GM21619 (cell line): ENCODE measurements at regions not wholly inside any gene's neighbourhood (a gene's known extent, or its start where the extent isn't known, plus 50 kb on each side); places are given as distances from the start of the nearest gene placed in this dataset.
A peak's percentile ranks its signal among the peaks of the same experiment; 100 is the strongest.

Experiments used
- ATAC-seq: cut with Tn5 transposase; IDR thresholded peaks from one replicate; pipeline ENCODE4 v1.9.1; 2021; ENCODE audit not compliant: unreplicated experiment

DNA sequence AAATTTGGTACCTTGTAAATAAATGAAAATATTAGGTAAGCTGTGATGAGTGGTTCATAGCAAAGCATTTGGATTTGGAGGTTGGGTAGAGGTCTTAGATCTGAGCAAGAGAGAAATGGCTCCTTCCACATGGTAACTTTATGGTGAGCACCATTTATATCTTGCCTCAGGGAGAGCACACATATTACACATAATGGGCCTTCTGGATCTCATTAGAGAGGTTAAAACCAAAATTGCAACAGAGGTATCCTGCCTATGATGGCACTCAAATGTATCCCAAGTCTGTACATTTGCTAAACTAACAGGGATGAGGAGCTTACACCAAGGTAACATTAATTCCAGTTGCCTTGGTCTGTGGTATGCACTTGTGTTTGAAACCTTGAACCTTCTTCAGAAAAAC is 87.1 kb upstream of the PUDP start:
- ATAC-seq: no peak

DNA sequence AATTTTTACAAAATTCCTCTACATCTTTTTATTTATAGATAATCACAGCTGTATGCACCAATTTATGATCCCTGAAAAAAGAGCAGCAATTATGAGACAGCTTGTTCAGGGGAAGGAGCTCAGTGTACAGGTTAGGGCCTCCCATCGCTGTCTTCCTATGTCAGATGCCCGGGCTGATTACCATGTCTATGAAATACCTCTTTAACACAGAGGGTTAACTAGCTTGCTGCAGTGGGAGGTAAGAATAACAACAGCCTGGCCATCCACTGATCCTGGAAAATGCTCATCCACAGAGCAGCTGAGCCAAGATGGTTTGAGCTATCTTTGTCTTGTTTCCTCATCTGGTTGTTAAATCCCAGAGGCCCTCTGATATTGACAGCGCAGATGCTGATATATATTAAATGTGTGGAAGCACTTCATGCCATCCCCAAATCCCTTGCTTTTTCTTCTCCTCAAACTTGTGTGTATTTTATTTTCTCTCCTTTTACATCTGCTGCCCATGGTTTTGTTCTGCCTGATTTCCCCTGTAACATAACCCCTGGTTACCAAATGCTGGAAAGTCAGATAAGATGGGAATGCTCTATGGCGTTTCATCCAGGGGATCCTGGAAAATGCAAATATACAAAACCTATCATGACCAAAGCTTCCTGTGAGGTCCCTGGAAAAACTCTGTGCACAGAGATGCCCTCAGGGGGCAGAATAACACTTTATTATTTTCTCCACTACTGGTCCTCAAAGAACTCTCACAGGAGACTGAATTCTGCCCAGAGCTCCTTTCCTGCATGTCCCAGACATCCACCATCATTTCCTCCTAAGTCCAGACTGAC is 85.8 kb upstream of the PUDP start:
- ATAC-seq: no peak

DNA sequence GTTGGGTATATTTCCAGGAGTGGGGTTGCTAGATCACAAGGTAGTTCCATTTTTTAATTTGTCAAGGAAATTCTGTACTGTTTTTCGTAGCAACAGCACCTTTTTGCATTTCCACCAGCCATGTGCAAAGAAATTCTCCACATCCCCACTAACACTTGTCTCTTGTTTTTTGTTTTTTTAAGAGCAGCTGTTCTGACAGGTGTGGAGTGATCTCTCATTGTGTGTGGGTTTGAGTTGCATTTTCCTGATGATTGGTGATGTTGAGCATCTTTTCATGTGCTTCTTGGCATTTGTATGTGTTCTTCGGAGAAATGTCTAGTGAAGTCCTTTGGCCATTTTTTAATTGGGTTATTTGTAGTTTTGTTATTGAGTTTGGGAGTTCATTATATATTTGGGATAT is 80.3 kb upstream of the PUDP start:
- no peak for ATAC-seq

DNA sequence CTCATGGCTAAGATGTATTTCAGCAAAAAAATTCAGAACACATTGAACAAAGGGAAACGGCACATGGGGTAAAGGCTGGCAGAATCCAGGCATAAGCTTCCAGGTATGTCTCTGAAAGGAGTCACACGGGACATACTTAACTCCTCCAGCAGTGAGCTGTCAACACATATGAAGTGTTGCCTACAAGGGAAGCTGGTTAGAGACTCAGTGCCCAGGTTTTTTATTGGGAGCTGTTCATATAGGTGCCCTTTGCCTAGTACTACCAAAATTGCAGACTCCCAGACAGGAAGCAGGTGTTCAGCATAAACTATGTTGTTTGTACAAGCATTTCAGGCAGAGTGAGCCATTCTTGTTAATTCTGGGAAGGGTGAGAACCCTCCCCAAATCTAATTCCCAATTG is 77.4 kb upstream of the PUDP start:
- ATAC-seq: no peak

DNA sequence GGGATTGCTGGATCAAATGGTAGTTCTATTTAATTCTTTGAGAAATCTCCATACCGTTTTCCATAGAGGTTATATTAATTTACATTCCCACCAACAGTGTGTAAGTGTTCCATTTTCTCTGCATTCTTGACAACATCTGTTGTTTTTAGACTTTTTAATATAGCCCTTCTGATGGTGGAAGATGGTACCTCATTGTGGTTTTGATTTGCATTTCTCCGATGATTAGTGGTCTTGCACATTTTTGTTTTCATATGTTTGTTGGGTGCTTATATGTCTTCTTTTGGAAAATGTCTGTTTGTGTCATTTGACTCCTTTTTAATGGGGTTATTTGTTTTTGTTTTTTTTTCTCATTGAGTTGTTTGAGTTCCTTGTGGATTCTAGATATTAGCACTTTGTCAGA is 75.3 kb upstream of the PUDP start:
- ATAC-seq: no peak

DNA sequence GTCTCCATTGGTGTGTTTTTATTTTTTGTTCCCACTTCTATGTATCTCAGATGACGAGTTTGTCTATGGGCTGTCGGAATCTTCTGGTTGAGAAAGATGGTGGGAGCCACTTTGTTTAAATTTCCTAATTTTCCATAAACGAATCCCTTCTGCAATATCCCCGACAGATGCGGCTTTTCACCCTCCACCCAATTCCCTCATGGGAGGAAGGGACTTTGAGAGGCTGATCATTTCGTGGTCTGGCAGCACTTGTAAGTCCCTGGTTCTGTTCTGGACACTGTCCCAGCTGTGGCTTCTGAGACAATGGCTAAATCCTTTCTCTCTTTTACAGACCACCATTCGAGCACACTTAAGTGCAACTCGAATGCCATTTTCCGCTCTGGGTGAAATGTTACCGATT is 72.2 kb upstream of the PUDP start:
- ATAC-seq: no peak

DNA sequence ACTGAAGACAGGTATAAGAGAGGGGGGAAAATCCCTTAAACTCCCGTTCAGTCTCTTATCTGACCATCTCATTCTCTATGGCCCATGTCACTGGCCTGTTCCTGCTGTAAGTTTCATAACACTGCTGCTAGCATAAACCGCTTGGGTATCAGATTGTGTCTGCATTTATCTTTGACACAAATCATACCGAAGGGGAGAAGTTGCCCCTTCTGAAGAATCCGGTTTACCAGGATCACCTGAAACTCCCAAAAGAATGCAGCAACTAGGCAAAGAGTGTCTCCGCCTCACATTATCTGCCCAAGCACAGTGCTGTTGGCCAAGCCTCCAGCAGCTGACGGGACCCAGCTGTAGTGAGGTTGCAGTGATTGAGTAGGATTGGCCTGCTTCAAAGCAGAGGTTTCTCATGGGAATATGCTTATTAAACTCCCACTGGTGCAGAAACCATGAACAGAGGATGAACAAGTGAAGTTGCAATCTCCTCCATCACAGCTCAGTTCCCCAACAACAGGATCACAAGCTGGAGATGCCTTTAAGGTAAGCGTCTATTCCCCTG is 71.3 kb upstream of the PUDP start:
- ATAC-seq: no peak

DNA sequence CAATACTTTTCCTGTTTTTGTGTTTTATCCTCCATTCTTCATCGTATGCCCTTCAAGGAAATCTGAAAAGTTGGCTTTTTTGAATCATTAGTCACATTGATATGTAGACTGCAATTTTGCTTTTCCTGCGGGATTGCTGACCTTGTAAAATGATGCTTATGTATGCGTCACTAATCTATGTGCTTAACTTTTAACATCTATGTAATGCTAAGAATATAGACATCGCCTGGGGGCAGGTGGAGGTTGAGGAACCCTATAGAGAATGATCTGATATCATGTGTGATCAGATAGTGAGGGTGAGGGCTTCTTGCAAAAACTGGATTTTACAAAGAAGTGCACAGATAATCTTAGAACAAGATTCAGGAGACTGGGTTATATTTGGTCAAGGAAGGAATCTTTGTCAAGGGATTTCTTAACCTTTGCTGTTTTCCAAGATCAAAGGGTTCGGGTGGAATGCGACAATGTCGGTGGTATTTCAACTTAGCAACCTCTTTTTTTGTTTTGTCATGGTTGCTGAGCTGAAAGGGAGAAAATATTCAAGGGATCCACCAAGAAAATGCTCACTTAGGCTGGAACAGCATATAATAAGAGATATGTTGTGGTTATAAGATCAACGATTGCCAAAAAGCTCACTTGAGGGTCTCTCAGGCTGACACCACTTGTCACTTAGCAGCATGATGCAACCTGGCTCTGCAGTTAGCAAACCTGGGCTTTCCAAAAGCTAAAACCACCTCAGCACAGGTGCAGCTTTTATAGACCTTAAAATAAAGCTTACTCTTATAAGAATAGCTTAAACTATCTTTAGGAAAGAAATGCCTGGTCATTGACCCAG is 70.6 kb upstream of the PUDP start:
- no peak for ATAC-seq

DNA sequence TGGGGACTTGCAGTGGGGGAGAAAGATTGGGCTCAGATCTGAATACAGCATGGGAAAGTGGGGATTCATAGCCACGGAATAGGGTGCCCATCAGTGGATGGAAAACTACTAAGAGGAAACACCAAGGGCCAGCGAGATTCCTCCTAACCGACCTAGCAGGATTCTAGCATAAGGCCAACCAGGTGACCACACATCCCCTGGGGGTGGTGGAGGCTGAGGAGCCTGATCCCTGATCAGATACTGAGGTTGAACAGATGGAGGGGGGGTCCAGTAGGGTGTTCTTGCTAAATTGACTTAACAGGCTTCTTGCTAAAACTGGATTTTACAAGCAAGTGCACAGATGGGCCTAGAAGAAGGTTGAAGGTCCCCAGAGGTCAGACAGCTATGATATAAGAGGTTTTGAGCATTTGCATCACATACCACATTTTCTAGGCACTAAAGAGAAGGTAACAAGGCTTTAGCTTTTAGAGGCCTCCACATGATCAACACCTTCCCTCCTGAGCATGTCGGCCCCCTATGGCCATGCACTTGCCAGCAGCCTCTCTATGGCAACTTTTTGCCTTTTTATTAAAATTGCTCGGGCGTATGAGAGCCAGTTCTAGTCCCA is 69.1 kb upstream of the PUDP start:
- no peak for ATAC-seq

DNA sequence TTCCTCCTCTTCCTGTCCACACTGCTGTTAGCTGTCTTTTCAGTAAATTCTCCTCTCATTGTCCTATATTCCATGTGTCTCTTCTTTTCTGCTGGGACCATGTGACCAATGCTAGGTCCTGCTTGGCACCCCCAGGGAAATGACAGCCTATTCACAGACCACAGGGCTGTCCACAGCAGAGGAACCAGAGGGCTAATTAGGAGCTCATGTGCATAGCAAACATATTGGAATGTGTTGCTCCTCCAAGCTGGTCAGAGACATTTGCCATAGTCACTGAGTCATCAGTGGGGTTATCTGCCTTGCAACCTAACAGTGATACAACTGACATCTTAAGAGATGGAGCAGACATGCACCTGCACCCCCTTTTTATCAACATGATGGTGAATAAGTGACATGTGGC is 67.9 kb upstream of the PUDP start:
- ATAC-seq: no peak

DNA sequence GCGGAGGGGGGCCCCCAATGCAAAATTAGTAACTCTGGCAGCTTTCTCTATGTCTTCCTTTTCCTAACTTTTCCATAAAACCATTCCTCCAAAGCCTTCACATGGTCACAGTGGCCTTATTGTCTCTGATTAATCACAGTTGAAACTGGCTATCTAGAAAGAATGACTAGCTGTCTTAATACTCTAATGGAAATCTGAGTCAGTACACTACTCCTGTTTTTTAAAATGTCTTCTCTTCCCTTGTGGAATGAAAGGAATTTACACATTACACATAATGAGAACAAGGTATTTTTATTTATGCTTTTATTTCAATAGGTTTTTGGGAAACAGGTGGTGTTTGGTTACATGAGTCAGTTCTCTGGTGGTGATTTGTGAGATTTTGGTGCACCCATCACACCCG is 66.3 kb upstream of the PUDP start:
- ATAC-seq: no peak

DNA sequence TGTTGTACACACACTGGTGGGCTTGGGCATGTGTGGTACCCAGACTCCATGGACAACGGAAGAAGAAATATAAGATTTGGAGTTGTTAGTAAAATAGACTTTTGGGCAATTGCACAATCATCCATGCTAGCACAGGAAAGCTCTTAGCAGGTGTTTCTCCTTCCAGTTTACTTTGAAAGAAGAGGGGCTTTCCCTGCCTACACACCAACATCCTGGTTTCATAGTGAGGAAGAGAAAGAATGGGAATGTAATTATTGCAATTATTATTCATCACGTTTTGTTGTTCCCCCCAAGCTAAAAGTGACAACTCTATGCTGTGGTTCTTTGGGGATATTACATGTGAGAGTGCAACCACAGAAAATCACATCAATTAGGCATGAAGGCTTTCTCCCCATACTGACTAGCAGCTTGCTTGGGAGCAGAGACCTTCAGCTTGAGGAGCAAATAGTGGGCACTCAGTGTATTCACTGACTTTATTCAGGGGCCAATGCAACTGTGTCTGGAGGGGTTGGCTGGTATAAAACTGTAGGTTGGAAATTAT is 57.2 kb upstream of the PUDP start:
- ATAC-seq: peak; percentile 47

DNA sequence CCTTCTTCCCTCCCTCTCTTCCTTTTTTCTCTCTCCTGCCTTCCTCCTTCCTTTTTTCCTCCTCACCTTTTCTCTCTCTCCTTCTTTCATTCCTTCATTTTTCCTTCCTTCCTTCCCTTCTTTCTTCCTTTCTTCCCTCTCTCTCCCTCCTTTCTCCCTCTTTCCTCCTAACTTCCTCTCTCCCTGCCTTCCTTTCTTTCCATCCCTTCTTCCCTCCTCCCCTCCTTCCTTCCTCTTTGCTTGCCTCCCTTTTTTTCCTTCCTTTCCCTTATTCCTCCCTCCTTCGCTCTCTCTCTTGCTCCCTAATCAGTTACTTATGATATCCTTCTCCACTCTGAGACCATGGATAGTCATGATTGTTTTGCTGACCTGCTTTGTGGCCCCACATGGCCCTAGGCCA is 56.7 kb upstream of the PUDP start:
- ATAC-seq: no peak

DNA sequence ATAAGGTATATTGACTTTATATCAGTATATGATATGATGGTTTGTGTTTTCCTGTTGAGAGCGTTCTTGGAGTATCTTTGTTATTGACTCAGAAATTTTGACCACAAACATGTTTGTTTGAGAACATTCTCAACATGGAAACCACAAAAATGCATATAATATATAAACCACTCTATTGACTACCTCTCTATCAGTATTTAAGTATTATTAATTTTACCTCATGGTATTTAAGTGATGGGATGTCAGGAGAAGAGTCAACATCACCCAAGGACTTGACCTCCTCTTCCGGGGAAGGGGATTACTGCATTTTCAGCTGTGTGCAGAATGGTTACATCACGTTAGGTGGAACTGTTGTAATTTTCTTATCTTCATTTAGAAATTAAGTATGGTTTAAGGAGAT is 54.3 kb upstream of the PUDP start:
- ATAC-seq: no peak

DNA sequence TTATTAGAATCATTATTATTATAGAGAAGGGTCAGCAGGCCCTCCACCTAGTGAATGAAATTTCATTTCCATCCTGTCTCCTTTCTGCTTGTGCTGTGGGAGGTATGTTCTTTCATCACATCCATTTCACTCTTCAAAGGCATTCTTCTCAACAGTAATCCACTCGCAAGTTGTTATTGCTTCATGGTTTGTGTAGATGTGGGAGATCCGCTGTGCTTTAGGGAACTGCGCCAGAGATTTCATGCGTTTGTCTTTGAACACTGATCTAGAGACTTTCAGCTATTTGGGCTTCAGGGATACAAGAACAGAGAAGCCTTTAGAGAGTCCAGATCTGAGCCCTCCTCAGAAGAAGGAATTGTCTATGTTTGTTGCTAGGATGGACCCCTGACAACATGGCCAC is 53.5 kb upstream of the PUDP start:
- ATAC-seq: no peak

DNA sequence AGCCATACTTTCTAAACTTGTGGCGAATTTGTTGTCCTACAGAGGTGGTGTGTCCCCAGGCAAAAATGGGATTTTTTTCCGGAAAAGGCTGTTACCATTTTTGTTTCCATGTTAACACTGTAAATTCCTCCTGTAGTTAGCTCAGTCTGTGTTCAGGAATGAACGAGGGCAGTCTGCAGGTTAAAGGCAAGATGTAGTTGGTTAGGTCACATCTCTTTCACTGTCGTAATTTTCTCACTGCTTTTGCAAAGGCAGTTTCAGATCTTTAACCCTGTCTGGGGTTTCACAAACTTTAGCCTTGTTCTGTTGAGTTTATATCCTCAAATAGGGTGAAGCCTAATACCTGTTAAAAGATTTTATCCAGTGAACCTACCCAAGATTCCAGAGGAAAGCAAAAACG is 50.5 kb upstream of the PUDP start:
- no peak for ATAC-seq
